GM12872 (cell line): ENCODE measurements at regions not wholly inside any gene's neighbourhood (a gene's known extent, or its start where the extent isn't known, plus 50 kb on each side); places are given as distances from the start of the nearest gene placed in this dataset.

Experiments
- CTCF ChIP-seq: IDR thresholded peaks from 3 replicates; pipeline ENCODE4 v1.5.1; 2011; ENCODE audit warnings: low read depth, mild to moderate bottlenecking, low read length, moderate library complexity; ENCODE audit not compliant: insufficient read depth

- TF ChIP-seq CTCF: no peak
Observed at GRCh38 chr9:2389404-2389803, 232.2 kb upstream of the VLDLR start.

- TF ChIP-seq CTCF: no peak
Observed at GRCh38 chr9:2390028-2390427, 231.6 kb upstream of the VLDLR start.

- no peak for TF ChIP-seq CTCF
Observed at GRCh38 chr9:2395814-2396612, 225.6 kb upstream of the VLDLR start.

GRCh38 chr9:2396622-2397285, 224.8 kb upstream of the VLDLR start:
- TF ChIP-seq CTCF: no peak

GRCh38 chr9:2403701-2404100, 217.9 kb upstream of the VLDLR start:
- TF ChIP-seq CTCF: no peak

GRCh38 chr9:2406252-2406651, 215.3 kb upstream of the VLDLR start:
- no peak for TF ChIP-seq CTCF

- TF ChIP-seq CTCF: no peak
Observed at GRCh38 chr9:2407450-2407849, 214.1 kb upstream of the VLDLR start.
